HEK293T (cell line): ENCODE measurements at regions not wholly inside any gene's neighbourhood (a gene's known extent, or its start where the extent isn't known, plus 50 kb on each side); places are given as distances from the start of the nearest gene placed in this dataset.
A peak's percentile ranks its signal among the peaks of the same experiment; 100 is the strongest.

Source experiments
- CTCF ChIA-PET: fragments of 350-600 bp; formaldehyde crosslinking; extraction: SDS; loops from one replicate; lab custom pipeline; 2021; ENCODE audit warnings: antibody characterized with exemption, inconsistent platforms; lab: Yijun Ruan, JAX
- POLR2A ChIA-PET: fragments of 350-600 bp; formaldehyde crosslinking; extraction: SDS; loops from one replicate; lab custom pipeline; 2020; ENCODE audit warnings: antibody characterized with exemption, inconsistent platforms; lab: Yijun Ruan, JAX
- DNase-seq: peaks from one replicate; pipeline ENCODE4 v3.0.0; 2012; ENCODE audit warnings: mixed read lengths; ENCODE audit errors: extremely low spot score
- ARNT ChIP-seq: fragments of 450-650 bp; IDR thresholded peaks from 2 replicates; pipeline ENCODE4 v1.6.1; 2017; ENCODE audit warnings: mild to moderate bottlenecking
- BHLHE40 ChIP-seq: fragments of 450-650 bp; IDR thresholded peaks from 2 replicates; pipeline ENCODE4 v1.6.1; 2016; ENCODE audit warnings: mild to moderate bottlenecking, moderate library complexity, borderline replicate concordance
- CTBP1 ChIP-seq: fragments of 450-650 bp; IDR thresholded peaks from 2 replicates; pipeline ENCODE4 v1.6.1; 2016; ENCODE audit warnings: borderline replicate concordance
- ELF4 ChIP-seq: fragments of 450-650 bp; IDR thresholded peaks from 2 replicates; pipeline ENCODE4 v1.6.1; 2017; ENCODE audit warnings: antibody characterized with exemption
- FOXA1 ChIP-seq: fragments of 450-650 bp; IDR thresholded peaks from 2 replicates; pipeline ENCODE4 v1.6.1; 2016; ENCODE audit warnings: mild to moderate bottlenecking
- FOXK2 ChIP-seq: fragments of 450-650 bp; IDR thresholded peaks from 2 replicates; pipeline ENCODE4 v1.6.1; 2016; ENCODE audit warnings: mild to moderate bottlenecking
- FOXM1 ChIP-seq: fragments of 450-650 bp; IDR thresholded peaks from 2 replicates; pipeline ENCODE4 v1.6.1; 2017; ENCODE audit warnings: mild to moderate bottlenecking, borderline replicate concordance
- HDGF ChIP-seq: fragments of 450-650 bp; IDR thresholded peaks from 2 replicates; pipeline ENCODE4 v1.6.1; 2017; ENCODE audit warnings: antibody characterized with exemption, borderline replicate concordance
- L3MBTL2 ChIP-seq: fragments of 450-650 bp; conservative IDR thresholded peaks from 2 replicates; pipeline ENCODE4 v1.6.1; 2016; ENCODE audit warnings: mild to moderate bottlenecking
- LEF1 ChIP-seq: fragments of 450-650 bp; IDR thresholded peaks from 2 replicates; pipeline ENCODE4 v1.6.1; 2017; ENCODE audit warnings: mild to moderate bottlenecking, borderline replicate concordance
- NFRKB ChIP-seq: fragments of 450-650 bp; IDR thresholded peaks from 2 replicates; pipeline ENCODE4 v1.6.1; 2016; ENCODE audit warnings: mild to moderate bottlenecking, moderate library complexity
- PKNOX1 ChIP-seq: fragments of 450-650 bp; IDR thresholded peaks from 2 replicates; pipeline ENCODE4 v1.6.1; 2016
- SP1 ChIP-seq: fragments of 450-650 bp; IDR thresholded peaks from 2 replicates; pipeline ENCODE4 v1.6.1; 2017
- SUZ12 ChIP-seq: fragments of 450-650 bp; IDR thresholded peaks from 2 replicates; pipeline ENCODE4 v1.6.1; 2016; ENCODE audit warnings: mild to moderate bottlenecking
- TARDBP ChIP-seq: fragments of 450-650 bp; IDR thresholded peaks from 2 replicates; pipeline ENCODE4 v1.6.1; 2016
- ZNF384 ChIP-seq: fragments of 450-650 bp; IDR thresholded peaks from 2 replicates; pipeline ENCODE4 v1.6.1; 2016

- POLR2A ChIA-PET: no interaction called here
- CTCF ChIA-PET: no interaction called here
- no peak for TF ChIP-seq HDGF
- no peak for TF ChIP-seq ELF4
- DNase-seq: no peak
These were observed 551.5 kb upstream of the ATP2B1 start for GRCh38 chr12:90260136-90260535.

GRCh38 chr12:90257927-90258624 is 549.4 kb upstream of the ATP2B1 start:
- no peak for TF ChIP-seq ZNF384
- TF ChIP-seq FOXA1: no peak
- TF ChIP-seq FOXK2: no peak
- no peak for TF ChIP-seq LEF1
- no peak for TF ChIP-seq PKNOX1
- no peak for TF ChIP-seq CTBP1
- no peak for TF ChIP-seq ARNT
- no peak for TF ChIP-seq ELF4
- TF ChIP-seq L3MBTL2: no peak
- TF ChIP-seq SUZ12: no peak
- no peak for TF ChIP-seq NFRKB
- TF ChIP-seq SP1: no peak
- no peak for TF ChIP-seq FOXM1
- no peak for TF ChIP-seq BHLHE40
- CTCF ChIA-PET: no interaction called here
- POLR2A ChIA-PET: no interaction called here
- DNase-seq: no peak

GRCh38 chr12:90254796-90255195 is 546.2 kb upstream of the ATP2B1 start:
- no peak for DNase-seq
- TF ChIP-seq FOXA1: no peak
- no peak for TF ChIP-seq NFRKB
- TF ChIP-seq ELF4: no peak
- TF ChIP-seq FOXK2: no peak
- no peak for TF ChIP-seq SUZ12
- TF ChIP-seq CTBP1: no peak
- TF ChIP-seq ZNF384: no peak
- no peak for TF ChIP-seq ARNT
- no peak for TF ChIP-seq TARDBP
- CTCF ChIA-PET: no interaction called here
- POLR2A ChIA-PET: no interaction called here

- TF ChIP-seq FOXA1 (no peak), TARDBP (no peak), CTBP1 (no peak), FOXK2 (no peak), BHLHE40 (no peak), HDGF (no peak), SP1 (no peak), SUZ12 (no peak), ELF4 (no peak), NFRKB (no peak), ZNF384 (no peak), PKNOX1 (no peak), L3MBTL2 (no peak), ARNT (no peak), FOXM1 (no peak), LEF1 (no peak)
- CTCF ChIA-PET: no interaction called here
- POLR2A ChIA-PET: no interaction called here
- peak; percentile 6 for DNase-seq
These were observed 545.1 kb upstream of the ATP2B1 start for GRCh38 chr12:90253674-90254181.

- POLR2A ChIA-PET: no interaction called here
- TF ChIP-seq BHLHE40: no peak
- TF ChIP-seq ZNF384: no peak
- no peak for TF ChIP-seq ARNT
- TF ChIP-seq L3MBTL2: no peak
- TF ChIP-seq PKNOX1: no peak
- no peak for TF ChIP-seq CTBP1
- no peak for TF ChIP-seq FOXM1
- no peak for TF ChIP-seq HDGF
- DNase-seq: no peak
- CTCF ChIA-PET: no interaction called here
These were observed 544.5 kb upstream of the ATP2B1 start for GRCh38 chr12:90253136-90253535.

- TF ChIP-seq BHLHE40: no peak
- TF ChIP-seq LEF1: no peak
- no peak for TF ChIP-seq SUZ12
- TF ChIP-seq PKNOX1: no peak
- TF ChIP-seq FOXM1: no peak
- TF ChIP-seq ARNT: no peak
- no peak for TF ChIP-seq FOXA1
- TF ChIP-seq NFRKB: no peak
- no peak for TF ChIP-seq SP1
- no peak for TF ChIP-seq ZNF384
- TF ChIP-seq TARDBP: no peak
- TF ChIP-seq ELF4: no peak
- no peak for TF ChIP-seq FOXK2
- TF ChIP-seq CTBP1: no peak
- no peak for TF ChIP-seq L3MBTL2
- no peak for TF ChIP-seq HDGF
- ChIA-PET CTCF (no interaction called here), POLR2A (interaction anchor here (0.6 kb wide), 1 partner anchor 693 kb away, joined by 3 read pairs; no protein-coding TSS in a partner anchor)
- DNase-seq: no peak
These were observed 542.1 kb upstream of the ATP2B1 start for GRCh38 chr12:90250766-90251165.
